Right lobe of liver (tissue), 6 donors: ENCODE measurements at regions not wholly inside any gene's neighbourhood (a gene's known extent, or its start where the extent isn't known, plus 50 kb on each side); places are given as distances from the start of the nearest gene placed in this dataset.
A peak's percentile ranks its signal among the peaks of the same experiment; 100 is the strongest.

Experiments
- ATAC-seq, 4 donors: fragments of 200-7000 bp; cut with Tn5 transposase; one replicate each; pipeline ENCODE4 v1.9.1; 2020; ENCODE audit warnings: mild to moderate bottlenecking in 4 of 4, moderate library complexity in 4 of 4
- DNase-seq, 3 donors: peaks; one replicate each; pipeline ENCODE4 v3.0.0-alpha.2; 2020
- H3K27ac ChIP-seq, 3 donors: fragments of 200-600 bp; one replicate each; pipeline ENCODE4 v1.8.0; 2022
- H3K27me3 ChIP-seq, 2 donors: fragments of 200-600 bp; one replicate each; pipeline ENCODE4 v1.8.0; 2022
- H3K36me3 ChIP-seq, 4 donors: fragments of 200-600 bp; sonication (generic) in 1 of 4; one replicate each; pipeline versions ENCODE4 v1.5.1 to v1.8.0; 2017 to 2022; ENCODE audit warnings: control low read depth in 1 of 4
- H3K4me1 ChIP-seq, 4 donors: fragments of 200-600 bp; sonication (generic) in 1 of 4; one replicate each; pipeline versions ENCODE4 v1.5.1 to v1.8.0; 2017 to 2022; ENCODE audit warnings: control low read depth in 1 of 4
- H3K4me3 ChIP-seq, 3 donors: fragments of 200-600 bp; one replicate each; pipeline ENCODE4 v1.8.0; 2022
- H3K9me3 ChIP-seq, 4 donors: fragments of 200-600 bp; sonication (generic) in 1 of 4; one replicate each; pipeline versions ENCODE4 v1.5.1 to v1.8.0; 2017 to 2022; ENCODE audit warnings: control low read depth in 1 of 4
- CTCF ChIP-seq, 4 donors: fragments of 200-600 bp in 3 of 4; fragments of 450-650 bp in 1 of 4; IDR thresholded peaks; one replicate each; pipeline versions ENCODE4 v1.5.1 to v1.8.0; 2016 to 2022; ENCODE audit warnings: antibody characterized with exemption in 4 of 4, mild to moderate bottlenecking in 2 of 4
- POLR2A ChIP-seq: fragments of 450-650 bp; IDR thresholded peaks from one replicate; pipeline ENCODE4 v1.6.1; 2017; ENCODE audit warnings: antibody characterized with exemption, mild to moderate bottlenecking
- WGBS: methylation state at CpG from one replicate; pipeline ENCODE4 v1.1.6; 2018; ENCODE audit warnings: low coverage, low lambda C conversion rate; ENCODE audit not compliant: insufficient coverage; ENCODE audit errors: missing lambda C conversion rate; 5-methylcytosine and 5-hydroxymethylcytosine counted together
- intact Hi-C, 2 donors: fragments of 100-400 bp; cut with DNase I; formaldehyde crosslinking; loops; one replicate each; pipeline versions ENCODE4 v1.11.2 to v1.14.1; 2022
- donor health status: DM: no; HTN: yes; CAD: no.
- donor health status: DM: no; HTN: no; CAD: no.
- donor health status: DM: no; HTN: no; CAD: no.
- donor health status: DM: no; HTN: yes; CAD: no.
- donor health status: DM: no; HTN: yes; CAD: no.

GRCh38 chr12:30482650-30483049, 213.0 kb downstream of the IPO8 start:
- TF ChIP-seq POLR2A (no peak), CTCF (IDR thresholded peaks at IDR 0.05) (no peak)
- no peak overlapping the region for H3K4me3 ChIP-seq
- DNase-seq (no peak), ATAC-seq (peak in 1 of 4 donors; percentile 41)
- H3K9me3 ChIP-seq: no peaks in the 10 kb centered on the region
- intact Hi-C loops: no loop called here
- H3K36me3 ChIP-seq: no peaks in the 10 kb centered on the region
- H3K4me1 ChIP-seq: peaks cover 0 to 11% (median 0%) of the 10 kb centered on the region in 4 donors
- WGBS: 25% methylated on average over 1 of the region's 1 CpG
- H3K27me3 ChIP-seq: no peaks in the 10 kb centered on the region
- no peak overlapping the region for H3K27ac ChIP-seq

- WGBS: 70% methylated on average over 2 of the region's 2 CpGs
- intact Hi-C loops: no loop called here
Measured at GRCh38 chr12:30473274-30473673, 222.4 kb downstream of the IPO8 start.

GRCh38 chr12:30466093-30466585, 229.5 kb downstream of the IPO8 start:
- ATAC-seq (no peak), DNase-seq (no peak)
- no peaks in the 10 kb centered on the region for H3K4me1 ChIP-seq
- no peak overlapping the region for H3K27ac ChIP-seq
- H3K9me3 ChIP-seq: no peaks in the 10 kb centered on the region
- H3K4me3 ChIP-seq: no peak overlapping the region
- no peaks in the 10 kb centered on the region for H3K36me3 ChIP-seq
- TF ChIP-seq POLR2A: no peak
- TF ChIP-seq CTCF (IDR thresholded peaks at IDR 0.05): no peak
- no peaks in the 10 kb centered on the region for H3K27me3 ChIP-seq
- WGBS: 89% methylated on average over 4 of the region's 4 CpGs
- intact Hi-C loops: no loop called here

More at GRCh38 chr12:30473274-30473673, 222.4 kb downstream of the IPO8 start:
- TF ChIP-seq POLR2A (no peak), CTCF (IDR thresholded peaks at IDR 0.05) (no peak)
- no peak for DNase-seq
- ATAC-seq: no peak
- Histone ChIP-seq H3K9me3 (no peaks in the 10 kb centered on the region), H3K4me3 (no peak overlapping the region), H3K27me3 (no peaks in the 10 kb centered on the region), H3K4me1 (no peaks in the 10 kb centered on the region), H3K36me3 (no peaks in the 10 kb centered on the region), H3K27ac (no peak overlapping the region)

- DNase-seq (no peak), ATAC-seq (peak; percentile 31 to 99 (median 84))
- Histone ChIP-seq H3K4me1 (no peaks in the 10 kb centered on the region), H3K9me3 (no peaks in the 10 kb centered on the region), H3K27ac (no peak overlapping the region), H3K27me3 (no peaks in the 10 kb centered on the region), H3K36me3 (no peaks in the 10 kb centered on the region), H3K4me3 (no peak overlapping the region)
- intact Hi-C loops: no loop called here
- TF ChIP-seq CTCF (IDR thresholded peaks at IDR 0.05) (no peak), POLR2A (no peak)
- 49% methylated on average over 2 of the region's 2 CpGs for WGBS
Measured at GRCh38 chr12:30463636-30464035, 232.0 kb downstream of the IPO8 start.

GRCh38 chr12:30462249-30462648, 233.4 kb downstream of the IPO8 start:
- WGBS: 40% methylated on average over 1 of the region's 1 CpG
- no peak for ATAC-seq
- intact Hi-C loops: no loop called here
- no peak for TF ChIP-seq CTCF (IDR thresholded peaks at IDR 0.05)
- TF ChIP-seq POLR2A: no peak
- Histone ChIP-seq H3K36me3 (no peaks in the 10 kb centered on the region), H3K9me3 (no peaks in the 10 kb centered on the region), H3K4me1 (no peaks in the 10 kb centered on the region), H3K27me3 (no peaks in the 10 kb centered on the region), H3K27ac (no peak overlapping the region), H3K4me3 (no peak overlapping the region)
- no peak for DNase-seq
